ENCODE measurements at regions not wholly inside any gene's neighbourhood (a gene's known extent, or its start where the extent isn't known, plus 50 kb on each side); places are given as distances from the start of the nearest gene placed in this dataset.

DNA sequence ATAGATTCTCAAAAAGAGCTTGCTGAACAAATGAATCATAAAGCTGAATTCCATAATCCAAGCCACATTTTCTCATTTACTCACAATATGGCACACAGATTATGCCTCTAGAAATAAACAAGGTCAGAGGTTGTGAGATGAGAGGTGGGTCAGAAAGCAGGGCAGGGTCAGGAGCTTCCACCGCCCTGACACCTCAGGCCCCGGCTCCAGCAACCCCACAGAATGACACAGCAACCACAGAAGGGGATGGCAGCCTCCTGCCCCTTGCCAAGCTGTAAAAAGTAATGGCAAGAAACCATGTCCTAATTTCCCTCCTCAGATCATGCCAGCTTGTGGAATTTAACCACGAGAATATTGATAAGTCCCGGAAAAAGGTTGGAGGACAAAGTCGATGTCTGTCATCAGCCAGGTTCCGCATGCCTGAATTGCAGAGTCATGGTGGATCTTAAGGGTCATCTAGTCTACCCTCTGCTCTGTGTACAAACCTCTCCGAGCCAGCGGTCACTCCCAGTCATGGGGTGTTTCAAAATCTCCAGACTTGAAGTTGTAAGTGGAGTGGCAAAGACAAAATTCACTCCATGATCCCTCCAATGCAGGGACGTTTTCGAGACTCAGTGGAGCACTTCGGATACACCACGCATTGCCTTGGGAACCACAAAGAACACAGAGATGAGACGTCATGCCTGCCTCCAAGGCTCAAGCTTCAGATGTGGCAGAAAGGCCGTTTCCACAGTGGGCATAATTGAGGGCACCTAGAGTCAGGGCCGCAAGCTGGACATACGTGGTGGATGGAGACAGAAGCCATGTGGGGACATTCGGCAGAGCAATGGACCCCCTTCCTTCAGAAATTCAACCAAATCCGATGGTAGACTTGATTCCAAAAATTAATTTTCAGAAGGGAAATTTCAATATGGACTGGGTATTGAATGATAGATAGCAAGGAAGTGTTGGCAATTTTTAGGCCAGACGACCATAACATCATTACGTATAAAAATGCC, 254.0 kb downstream of the TOMM20 start (continued):
- TF ChIP-seq, protein P1, sequence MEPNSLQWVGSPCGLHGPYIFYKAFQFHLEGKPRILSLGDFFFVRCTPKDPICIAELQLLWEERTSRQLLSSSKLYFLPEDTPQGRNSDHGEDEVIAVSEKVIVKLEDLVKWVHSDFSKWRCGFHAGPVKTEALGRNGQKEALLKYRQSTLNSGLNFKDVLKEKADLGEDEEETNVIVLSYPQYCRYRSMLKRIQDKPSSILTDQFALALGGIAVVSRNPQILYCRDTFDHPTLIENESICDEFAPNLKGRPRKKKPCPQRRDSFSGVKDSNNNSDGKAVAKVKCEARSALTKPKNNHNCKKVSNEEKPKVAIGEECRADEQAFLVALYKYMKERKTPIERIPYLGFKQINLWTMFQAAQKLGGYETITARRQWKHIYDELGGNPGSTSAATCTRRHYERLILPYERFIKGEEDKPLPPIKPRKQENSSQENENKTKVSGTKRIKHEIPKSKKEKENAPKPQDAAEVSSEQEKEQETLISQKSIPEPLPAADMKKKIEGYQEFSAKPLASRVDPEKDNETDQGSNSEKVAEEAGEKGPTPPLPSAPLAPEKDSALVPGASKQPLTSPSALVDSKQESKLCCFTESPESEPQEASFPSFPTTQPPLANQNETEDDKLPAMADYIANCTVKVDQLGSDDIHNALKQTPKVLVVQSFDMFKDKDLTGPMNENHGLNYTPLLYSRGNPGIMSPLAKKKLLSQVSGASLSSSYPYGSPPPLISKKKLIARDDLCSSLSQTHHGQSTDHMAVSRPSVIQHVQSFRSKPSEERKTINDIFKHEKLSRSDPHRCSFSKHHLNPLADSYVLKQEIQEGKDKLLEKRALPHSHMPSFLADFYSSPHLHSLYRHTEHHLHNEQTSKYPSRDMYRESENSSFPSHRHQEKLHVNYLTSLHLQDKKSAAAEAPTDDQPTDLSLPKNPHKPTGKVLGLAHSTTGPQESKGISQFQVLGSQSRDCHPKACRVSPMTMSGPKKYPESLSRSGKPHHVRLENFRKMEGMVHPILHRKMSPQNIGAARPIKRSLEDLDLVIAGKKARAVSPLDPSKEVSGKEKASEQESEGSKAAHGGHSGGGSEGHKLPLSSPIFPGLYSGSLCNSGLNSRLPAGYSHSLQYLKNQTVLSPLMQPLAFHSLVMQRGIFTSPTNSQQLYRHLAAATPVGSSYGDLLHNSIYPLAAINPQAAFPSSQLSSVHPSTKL (CRISPR knock-in tag; IDR thresholded peaks at IDR 0.05): peak; percentile 88
- TF ChIP-seq ISX (CRISPR knock-in tag; conservative IDR thresholded peaks at IDR 0.05) (no peak), FOXJ3 (CRISPR knock-in tag; IDR thresholded peaks at IDR 0.05; ENCODE audit: borderline replicate concordance) (peak; percentile 77; the same call in 1 of the 2 replicates), SMAD1 (CRISPR knock-in tag; IDR thresholded peaks at IDR 0.05; ENCODE audit: borderline replicate concordance, low read depth) (no peak; the same call in 1 of the 2 replicates), NR2F6 (IDR thresholded peaks at IDR 0.05) (peak; percentile 86), NR2F6 (CRISPR knock-in tag; IDR thresholded peaks at IDR 0.05) (peak; percentile 89), ZBED4 (CRISPR knock-in tag; IDR thresholded peaks at IDR 0.05; ENCODE audit: borderline replicate concordance) (no peak), ZC3H4 (CRISPR knock-in tag; IDR thresholded peaks at IDR 0.05; ENCODE audit: borderline replicate concordance) (peak; percentile 94), ETV5 (CRISPR knock-in tag; IDR thresholded peaks at IDR 0.05; ENCODE audit: borderline replicate concordance) (peak; percentile 86; the same call in 1 of the 2 replicates), ZSCAN22 (CRISPR knock-in tag; IDR thresholded peaks at IDR 0.05) (peak; percentile 72; the same call in 1 of the 2 replicates), ZNF326 (CRISPR knock-in tag; IDR thresholded peaks at IDR 0.05; ENCODE audit: borderline replicate concordance) (no peak), FOXO1 (CRISPR knock-in tag; IDR thresholded peaks at IDR 0.05) (peak; percentile 35; the same call in 1 of the 2 replicates), RXRB (CRISPR knock-in tag; IDR thresholded peaks at IDR 0.05; ENCODE audit: borderline replicate concordance) (peak; percentile 91), FIP1L1 (IDR thresholded peaks at IDR 0.05; ENCODE audit: borderline replicate concordance, insufficient read depth, low read depth, low read length) (0 out of 2 replicates have a peak, but pooled peaks have one; percentile 70), RCOR2 (CRISPR knock-in tag; IDR thresholded peaks at IDR 0.05) (0 out of 2 replicates have a peak, but pooled peaks have one; percentile 29), ATF7 (IDR thresholded peaks at IDR 0.05) (no peak), ATF7 (CRISPR knock-in tag; IDR thresholded peaks at IDR 0.05) (peak; percentile 82)
- TF ChIP-seq, protein P2, sequence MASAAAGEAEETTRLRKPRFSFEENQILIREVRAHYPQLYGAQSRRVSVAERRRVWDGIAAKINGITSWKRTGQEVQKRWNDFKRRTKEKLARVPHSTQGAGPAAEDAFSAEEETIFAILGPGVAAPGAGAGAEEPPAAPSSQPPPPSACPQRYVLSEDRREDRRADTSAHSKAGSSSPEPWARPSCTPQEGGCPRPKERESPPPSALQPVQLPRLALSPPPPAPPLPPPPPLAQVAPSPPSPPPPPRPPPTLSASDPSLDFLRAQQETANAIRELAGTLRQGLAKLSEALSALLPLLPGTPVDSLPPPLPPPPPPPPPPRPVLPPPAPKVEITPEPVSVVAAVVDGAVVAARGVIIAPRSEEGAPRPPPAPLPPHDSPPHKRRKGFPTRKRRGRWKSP (CRISPR knock-in tag; IDR thresholded peaks at IDR 0.05): peak; percentile 64; the same call in 1 of the 2 replicates
- TF ChIP-seq, protein P3, sequence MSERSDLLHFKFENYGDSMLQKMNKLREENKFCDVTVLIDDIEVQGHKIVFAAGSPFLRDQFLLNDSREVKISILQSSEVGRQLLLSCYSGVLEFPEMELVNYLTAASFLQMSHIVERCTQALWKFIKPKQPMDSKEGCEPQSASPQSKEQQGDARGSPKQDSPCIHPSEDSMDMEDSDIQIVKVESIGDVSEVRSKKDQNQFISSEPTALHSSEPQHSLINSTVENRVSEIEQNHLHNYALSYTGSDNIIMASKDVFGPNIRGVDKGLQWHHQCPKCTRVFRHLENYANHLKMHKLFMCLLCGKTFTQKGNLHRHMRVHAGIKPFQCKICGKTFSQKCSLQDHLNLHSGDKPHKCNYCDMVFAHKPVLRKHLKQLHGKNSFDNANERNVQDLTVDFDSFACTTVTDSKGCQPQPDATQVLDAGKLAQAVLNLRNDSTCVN (CRISPR knock-in tag; IDR thresholded peaks at IDR 0.05; ENCODE audit: borderline replicate concordance): peak; percentile 85; the same call in 1 of the 2 replicates
